ENCODE measurements at regions not wholly inside any gene's neighbourhood (a gene's known extent, or its start where the extent isn't known, plus 50 kb on each side); places are given as distances from the start of the nearest gene placed in this dataset.

DNA sequence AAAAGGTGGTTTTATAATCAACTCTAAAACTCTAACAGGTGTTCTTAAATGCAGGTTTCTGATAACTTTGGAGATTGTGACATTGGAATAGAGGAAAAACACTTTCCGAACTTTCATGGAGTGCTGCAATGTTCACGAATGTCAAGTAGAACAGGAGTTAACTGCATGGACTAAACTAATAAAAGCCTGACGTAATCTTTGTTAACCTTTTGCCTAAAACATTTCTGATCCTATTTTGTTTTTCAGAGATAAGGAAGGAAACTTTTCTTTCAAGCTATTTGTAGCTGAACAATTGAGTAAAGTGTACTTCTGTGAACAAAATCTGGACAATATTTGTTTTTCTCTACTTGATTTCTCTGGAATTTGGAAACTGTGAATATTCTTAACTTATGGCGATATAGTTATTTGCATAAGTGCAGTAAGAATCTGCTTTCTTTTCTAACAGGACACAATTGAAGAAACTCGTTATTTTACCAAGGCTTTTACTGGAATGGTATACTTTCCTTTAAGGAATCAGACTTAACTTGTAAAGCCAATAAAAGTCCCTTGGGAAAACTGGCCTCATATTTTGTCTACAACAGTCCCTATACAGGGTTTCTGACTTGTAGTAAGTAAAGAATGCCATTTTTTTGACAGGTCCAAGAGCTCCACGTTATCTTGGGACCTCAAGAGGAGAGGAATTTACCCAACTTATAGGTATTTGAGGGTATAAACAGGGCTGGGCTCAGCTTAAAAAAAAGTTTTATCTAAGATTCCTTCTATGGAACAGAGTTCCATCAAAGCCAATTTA, 154.7 kb downstream of the NXNL2 start:
- TF ChIP-seq, protein P1, sequence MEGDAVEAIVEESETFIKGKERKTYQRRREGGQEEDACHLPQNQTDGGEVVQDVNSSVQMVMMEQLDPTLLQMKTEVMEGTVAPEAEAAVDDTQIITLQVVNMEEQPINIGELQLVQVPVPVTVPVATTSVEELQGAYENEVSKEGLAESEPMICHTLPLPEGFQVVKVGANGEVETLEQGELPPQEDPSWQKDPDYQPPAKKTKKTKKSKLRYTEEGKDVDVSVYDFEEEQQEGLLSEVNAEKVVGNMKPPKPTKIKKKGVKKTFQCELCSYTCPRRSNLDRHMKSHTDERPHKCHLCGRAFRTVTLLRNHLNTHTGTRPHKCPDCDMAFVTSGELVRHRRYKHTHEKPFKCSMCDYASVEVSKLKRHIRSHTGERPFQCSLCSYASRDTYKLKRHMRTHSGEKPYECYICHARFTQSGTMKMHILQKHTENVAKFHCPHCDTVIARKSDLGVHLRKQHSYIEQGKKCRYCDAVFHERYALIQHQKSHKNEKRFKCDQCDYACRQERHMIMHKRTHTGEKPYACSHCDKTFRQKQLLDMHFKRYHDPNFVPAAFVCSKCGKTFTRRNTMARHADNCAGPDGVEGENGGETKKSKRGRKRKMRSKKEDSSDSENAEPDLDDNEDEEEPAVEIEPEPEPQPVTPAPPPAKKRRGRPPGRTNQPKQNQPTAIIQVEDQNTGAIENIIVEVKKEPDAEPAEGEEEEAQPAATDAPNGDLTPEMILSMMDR (conservative IDR thresholded peaks at IDR 0.05; ENCODE audit: low read length): no peak
- no peak for TF ChIP-seq EZH2phosphoT487 (IDR thresholded peaks at IDR 0.05; ENCODE audit: borderline replicate concordance, low read depth, low read length)

All from OCI-LY7 (cell line).